ENCODE measurements at regions not wholly inside any gene's neighbourhood (a gene's known extent, or its start where the extent isn't known, plus 50 kb on each side); places are given as distances from the start of the nearest gene placed in this dataset.
A peak's percentile ranks its signal among the peaks of the same experiment; 100 is the strongest.

DNA sequence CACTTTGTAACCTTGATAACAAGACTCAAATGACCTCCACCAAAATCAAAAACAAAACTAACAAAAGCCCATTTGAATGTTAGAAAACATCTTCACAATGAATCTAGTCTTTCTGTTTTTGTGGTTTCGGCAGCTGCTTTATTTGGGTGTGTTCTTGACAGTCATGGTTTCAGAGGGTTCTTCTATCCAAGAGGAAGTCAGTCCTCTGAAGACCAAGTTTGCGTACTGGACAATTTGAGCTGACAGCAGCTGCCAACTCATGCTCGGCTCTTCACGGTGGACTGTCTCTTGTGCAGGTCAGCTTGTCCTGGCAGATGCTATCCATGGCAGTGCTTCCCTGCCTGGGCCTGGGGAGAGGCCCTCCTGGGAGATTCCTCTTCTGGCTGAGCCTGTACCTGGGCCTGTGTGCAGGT lies 91.0 kb downstream of the TMEM17 start:
- intact Hi-C loops (cut with micrococcal nuclease), result no loop called here
- H2AFZ ChIP-seq (ENCODE audit: insufficient read depth, low read depth, low read length, poor library complexity, severe bottlenecking), result peak overlapping the region; percentile 54
- H3K79me2 ChIP-seq (ENCODE audit: insufficient read depth, low read length), result no peaks in the 10 kb centered on the region
- no peak overlapping the region for H3K4me3 ChIP-seq (replicated peaks in 1 of 3; ENCODE audit: low read depth in 2 of 3, low read length in 3 of 3)
- H3K9ac ChIP-seq (ENCODE audit: insufficient read depth, low read length, poor library complexity, severe bottlenecking), result peak overlapping the region; percentile 27
- H3K36me3 ChIP-seq (replicated peaks in 1 of 2; ENCODE audit: control insufficient read depth in 1 of 2, insufficient read depth in 2 of 2, low read length in 2 of 2), result no peaks in the 10 kb centered on the region
- TF ChIP-seq, protein P1, sequence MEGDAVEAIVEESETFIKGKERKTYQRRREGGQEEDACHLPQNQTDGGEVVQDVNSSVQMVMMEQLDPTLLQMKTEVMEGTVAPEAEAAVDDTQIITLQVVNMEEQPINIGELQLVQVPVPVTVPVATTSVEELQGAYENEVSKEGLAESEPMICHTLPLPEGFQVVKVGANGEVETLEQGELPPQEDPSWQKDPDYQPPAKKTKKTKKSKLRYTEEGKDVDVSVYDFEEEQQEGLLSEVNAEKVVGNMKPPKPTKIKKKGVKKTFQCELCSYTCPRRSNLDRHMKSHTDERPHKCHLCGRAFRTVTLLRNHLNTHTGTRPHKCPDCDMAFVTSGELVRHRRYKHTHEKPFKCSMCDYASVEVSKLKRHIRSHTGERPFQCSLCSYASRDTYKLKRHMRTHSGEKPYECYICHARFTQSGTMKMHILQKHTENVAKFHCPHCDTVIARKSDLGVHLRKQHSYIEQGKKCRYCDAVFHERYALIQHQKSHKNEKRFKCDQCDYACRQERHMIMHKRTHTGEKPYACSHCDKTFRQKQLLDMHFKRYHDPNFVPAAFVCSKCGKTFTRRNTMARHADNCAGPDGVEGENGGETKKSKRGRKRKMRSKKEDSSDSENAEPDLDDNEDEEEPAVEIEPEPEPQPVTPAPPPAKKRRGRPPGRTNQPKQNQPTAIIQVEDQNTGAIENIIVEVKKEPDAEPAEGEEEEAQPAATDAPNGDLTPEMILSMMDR (IDR thresholded peaks at IDR 0.05), result no peak
- H3K4me1 ChIP-seq (ENCODE audit: control insufficient read depth in 1 of 2, insufficient read depth in 2 of 2, low read length in 2 of 2), result peaks cover 11 to 23% of the 10 kb centered on the region in 2 donors
- Mint-ChIP-seq H3K4me1 (peaks cover 18% of the 10 kb centered on the region), H3K27ac (peak overlapping the region in 4 of 7 donors; percentile 10 to 55 (median 32)), H3K9me3 (peaks cover 0 to 13% (median 6%) of the 10 kb centered on the region in 7 donors), H3K36me3 (no peaks in the 10 kb centered on the region), H3K4me3 (peak overlapping the region in 1 of 2 donors; percentile 55), H3K27me3 (ENCODE audit: low read depth in 3 of 3) (no peaks in the 10 kb centered on the region)
- H3K27ac ChIP-seq (ENCODE audit: low read depth in 1 of 2, low read length in 2 of 2), result peak overlapping the region in 1 of 2 donors; percentile 17
- H3K4me2 ChIP-seq (replicated peaks; ENCODE audit: extremely low read depth, low read length, poor library complexity, severe bottlenecking), result peak overlapping the region; percentile 6
- DNase-seq, result peak; percentile 12 to 42 (median 39)
- H4K20me1 ChIP-seq (ENCODE audit: insufficient read depth, low read length), result no peaks in the 10 kb centered on the region
- 19% methylated on average over 4 of the region's 4 CpGs for WGBS (ENCODE audit: insufficient coverage)
- no peaks in the 10 kb centered on the region for H3K27me3 ChIP-seq (ENCODE audit: control insufficient read depth in 2 of 2, insufficient read depth in 2 of 2, low read length in 2 of 2)
- H3K9me3 ChIP-seq (replicated peaks in 1 of 2; ENCODE audit: control insufficient read depth in 1 of 2, insufficient read depth in 1 of 2, low read length in 2 of 2), result peaks cover 0 to 3% of the 10 kb centered on the region in 2 donors

- H3K27me3 Mint-ChIP-seq (ENCODE audit: low read depth in 3 of 3), result peaks cover 0 to 1% (median under 1%) of the 10 kb centered on the region in 3 donors
- no peak overlapping the region for H3K27ac Mint-ChIP-seq
- Histone ChIP-seq H3K79me2 (ENCODE audit: insufficient read depth, low read length) (no peaks in the 10 kb centered on the region), H3K4me3 (replicated peaks in 1 of 3; ENCODE audit: low read depth in 2 of 3, low read length in 3 of 3) (no peak overlapping the region), H3K9me3 (replicated peaks in 1 of 2; ENCODE audit: control insufficient read depth in 1 of 2, insufficient read depth in 1 of 2, low read length in 2 of 2) (no peaks in the 10 kb centered on the region), H3K27ac (ENCODE audit: low read depth in 1 of 2, low read length in 2 of 2) (no peak overlapping the region), H4K20me1 (ENCODE audit: insufficient read depth, low read length) (no peaks in the 10 kb centered on the region), H3K36me3 (replicated peaks in 1 of 2; ENCODE audit: control insufficient read depth in 1 of 2, insufficient read depth in 2 of 2, low read length in 2 of 2) (no peaks in the 10 kb centered on the region), H3K27me3 (ENCODE audit: control insufficient read depth in 2 of 2, insufficient read depth in 2 of 2, low read length in 2 of 2) (no peaks in the 10 kb centered on the region), H3K9ac (ENCODE audit: insufficient read depth, low read length, poor library complexity, severe bottlenecking) (no peak overlapping the region), H3K4me1 (ENCODE audit: control insufficient read depth in 1 of 2, insufficient read depth in 2 of 2, low read length in 2 of 2) (peaks cover 11 to 23% of the 10 kb centered on the region in 2 donors), H2AFZ (ENCODE audit: insufficient read depth, low read depth, low read length, poor library complexity, severe bottlenecking) (no peak overlapping the region), H3K4me2 (replicated peaks; ENCODE audit: extremely low read depth, low read length, poor library complexity, severe bottlenecking) (no peak overlapping the region)
- DNase-seq, result no peak
- peaks cover 0 to 2% (median 0%) of the 10 kb centered on the region in 7 donors for H3K9me3 Mint-ChIP-seq
- TF ChIP-seq, protein P1 (IDR thresholded peaks at IDR 0.05), result no peak
- H3K4me1 Mint-ChIP-seq, result peaks cover 18% of the 10 kb centered on the region
- no peak overlapping the region for H3K4me3 Mint-ChIP-seq
- intact Hi-C loops (cut with micrococcal nuclease), result loop anchor here (2.0 to 5.0 kb wide), 4 partner anchors 420 to 496 kb away; no protein-coding TSS in a partner anchor
- no peaks in the 10 kb centered on the region for H3K36me3 Mint-ChIP-seq
- 92% methylated on average over 4 of the region's 7 CpGs for WGBS (ENCODE audit: insufficient coverage)
Measured at GRCh38 chr2:62413116-62413663, 92.8 kb downstream of the TMEM17 start.

All from CD14-positive monocyte (primary cell).